GM12878 (cell line): ENCODE measurements at regions not wholly inside any gene's neighbourhood (a gene's known extent, or its start where the extent isn't known, plus 50 kb on each side); places are given as distances from the start of the nearest gene placed in this dataset.

Source experiments
- ATAC-seq: fragments of 200-7000 bp; cut with Tn5 transposase; 3 replicates; pipeline ENCODE4 v1.9.1; 2020; ENCODE audit warnings: mild to moderate bottlenecking, moderate library complexity
- BruUV-seq: library from RNA; stranded (reverse); fragments of 400-500 nt; replicated peaks from 2 replicates; lab custom pipeline; 2021; lab: Mats Ljungman, UMichigan
- CTCF ChIA-PET: fragments of 300-600 bp; sonication (Branson Sonifier 250); formaldehyde crosslinking; extraction: SDS; loops from one replicate; lab custom pipeline; 2021; ENCODE audit warnings: inconsistent platforms; lab: Yijun Ruan, JAX
- POLR2A ChIA-PET: fragments of 350-600 bp; formaldehyde crosslinking; extraction: SDS; loops from one replicate; lab custom pipeline; 2021; ENCODE audit warnings: inconsistent platforms; lab: Charles Lee
- RAD21 ChIA-PET: fragments of 300-600 bp; sonication (Branson Sonifier 250); formaldehyde crosslinking; loops from one replicate; lab custom pipeline; 2023; ENCODE audit warnings: antibody characterized with exemption; ENCODE audit not compliant: unreplicated experiment; lab: Charles Lee
- SMC1A ChIA-PET: fragments of 300-600 bp; sonication (Branson Sonifier 250); formaldehyde crosslinking; loops from one replicate; lab custom pipeline; 2023; ENCODE audit not compliant: unreplicated experiment, uncharacterized antibody; lab: Charles Lee
- DNase-seq: peaks from one replicate; pipeline ENCODE4 v3.0.0-alpha.2; 2011; ENCODE audit warnings: low read depth, low spot score
- FAIRE-seq: peaks from 3 replicates; lab custom pipeline; 2011; peaks lifted over from hg19 to GRCh38; lab: Jason Lieb, UNC
- H2AFZ ChIP-seq: 2 replicates; pipeline ENCODE4 v1.6.0; 2011; ENCODE audit warnings: low read depth, low read length, control low read depth; ENCODE audit not compliant: control insufficient read depth
- H3K27ac ChIP-seq: 2 replicates; pipeline ENCODE4 v1.5.1; 2011; ENCODE audit warnings: control low read depth; ENCODE audit not compliant: control insufficient read depth, insufficient read depth
- H3K27me3 ChIP-seq, 2 experiments: replicated peaks in 1 of 2; 2 replicates each; pipeline versions ENCODE4 v1.6.0 to v1.6.1; 2011; ENCODE audit warnings: low read length in 1 of 2; ENCODE audit not compliant: control insufficient read depth in 2 of 2, insufficient read depth in 2 of 2
- H3K36me3 ChIP-seq, 2 experiments: 2 replicates each; pipeline ENCODE4 v1.5.1; 2011; ENCODE audit warnings: low read length in 1 of 2; ENCODE audit not compliant: control insufficient read depth in 2 of 2, insufficient read depth in 2 of 2
- H3K4me1 ChIP-seq: 2 replicates; pipeline ENCODE4 v1.6.1; 2011; ENCODE audit warnings: mild to moderate bottlenecking, low read length, moderate library complexity, mixed read lengths; ENCODE audit not compliant: control insufficient read depth, insufficient read depth
- H3K4me2 ChIP-seq: 2 replicates; pipeline ENCODE4 v1.6.0; 2011; ENCODE audit warnings: control low read depth; ENCODE audit not compliant: control insufficient read depth, insufficient read depth
- H3K4me3 ChIP-seq: fragments of 200-600 bp; sonication (generic); 2 replicates; pipeline ENCODE4 v1.5.1; 2016
- H3K79me2 ChIP-seq: 2 replicates; pipeline ENCODE4 v1.6.0; 2011; ENCODE audit warnings: low read length; ENCODE audit not compliant: control insufficient read depth, insufficient read depth
- H3K9ac ChIP-seq: 2 replicates; pipeline ENCODE4 v1.8.0; 2011; ENCODE audit warnings: low read length, control low read depth, mixed read lengths; ENCODE audit not compliant: control insufficient read depth, insufficient read depth
- H3K9me3 ChIP-seq: replicated peaks from 3 replicates; pipeline ENCODE4 v1.5.1; 2011; ENCODE audit warnings: mild to moderate bottlenecking, low read length; ENCODE audit not compliant: control insufficient read depth, insufficient read depth
- H4K20me1 ChIP-seq: 2 replicates; pipeline ENCODE4 v1.6.0; 2011; ENCODE audit not compliant: control insufficient read depth, insufficient read depth
- ASH2L ChIP-seq: fragments of 300-600, 200-600 bp; sonication (generic); IDR thresholded peaks from 2 replicates; pipeline ENCODE4 v1.6.1; 2017; ENCODE audit warnings: low read depth, mild to moderate bottlenecking, borderline replicate concordance
- CHD2 ChIP-seq: IDR thresholded peaks from 2 replicates; pipeline ENCODE4 v1.6.1; 2011; ENCODE audit warnings: low read depth, low read length, improper control_type of control experiment, borderline replicate concordance
- E2F8 ChIP-seq: fragments of 450-650 bp; IDR thresholded peaks from 2 replicates; pipeline ENCODE4 v1.6.1; 2018; ENCODE audit warnings: mild to moderate bottlenecking, low read depth, moderate library complexity; ENCODE audit not compliant: partially characterized antibody
- HDAC2 ChIP-seq: fragments of 200-600 bp; sonication (generic); IDR thresholded peaks from 2 replicates; pipeline ENCODE4 v1.6.1; 2017
- MXI1 ChIP-seq: fragments of 150-350 bp; IDR thresholded peaks from 2 replicates; pipeline ENCODE4 v1.6.1; 2011; ENCODE audit warnings: low read depth, mild to moderate bottlenecking, inconsistent platforms, low read length, improper control_type of control experiment
- NR2C1 ChIP-seq: fragments of 450-650 bp; IDR thresholded peaks from 2 replicates; pipeline ENCODE4 v1.6.1; 2017; ENCODE audit warnings: antibody characterized with exemption, mild to moderate bottlenecking, moderate library complexity
- SIX5 ChIP-seq: IDR thresholded peaks from 2 replicates; pipeline ENCODE4 v1.6.1; 2011; ENCODE audit warnings: mild to moderate bottlenecking, low read depth, low read length, moderate library complexity; ENCODE audit not compliant: severe bottlenecking
- ZBTB11 ChIP-seq: fragments of 450-650 bp; formaldehyde crosslinking; IDR thresholded peaks from 2 replicates; pipeline ENCODE4 v1.5.0; 2022; ENCODE audit warnings: mild to moderate bottlenecking, missing genetic modification characterization
- ZNF217 ChIP-seq: fragments of 450-650 bp; IDR thresholded peaks from 2 replicates; pipeline ENCODE4 v1.6.1; 2017; ENCODE audit warnings: antibody characterized with exemption, mild to moderate bottlenecking
- WGBS: methylation state at CpG from one replicate; pipeline ENCODE4 v1.1.6; 2016; ENCODE audit warnings: low lambda C conversion rate; ENCODE audit not compliant: insufficient replicate concordance, insufficient coverage; ENCODE audit errors: missing lambda C conversion rate; 5-methylcytosine and 5-hydroxymethylcytosine counted together
- in situ Hi-C: fragments of 300-500 bp; cut with MboI; formaldehyde crosslinking; loops from 9 replicates; pipeline ENCODE4 v1.14.3; 2018; ENCODE audit warnings: mixed read lengths
- intact Hi-C: fragments of 100-400 bp; cut with micrococcal nuclease; formaldehyde crosslinking; loops from one replicate; pipeline ENCODE4 v1.14.2; 2022; ENCODE audit not compliant: unreplicated experiment

DNA sequence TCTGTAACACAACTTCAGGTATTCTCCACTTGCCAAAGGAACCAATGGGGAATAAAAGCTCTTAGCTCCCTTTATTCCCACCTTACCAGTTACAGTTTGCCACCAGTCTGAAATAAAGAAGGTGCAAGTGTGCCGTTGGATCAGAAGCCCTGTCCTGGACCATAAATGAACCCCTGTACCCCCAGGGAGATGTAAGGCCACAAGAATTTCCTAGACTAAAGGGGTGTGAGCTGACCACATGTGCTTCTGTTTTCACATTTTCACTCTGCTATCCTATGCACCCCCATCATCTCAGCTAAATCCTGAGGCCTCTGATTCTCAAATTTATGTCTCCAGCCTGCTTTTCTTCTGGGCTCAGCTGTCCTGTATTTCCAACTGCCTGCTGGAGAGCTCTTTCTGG, 221.2 kb downstream of the SPRY1 start (continued):
- no peak for TF ChIP-seq E2F8
- TF ChIP-seq ZBTB11: no peak
- TF ChIP-seq NR2C1: no peak
- no peak for TF ChIP-seq CHD2
- no peak for TF ChIP-seq ZNF217
- no peak for TF ChIP-seq ASH2L

- Histone ChIP-seq H3K27ac (no peak overlapping the region), H3K27me3 (no peaks in the 10 kb centered on the region; a peak in 2 of 4 replicates), H3K9ac (no peak overlapping the region), H3K79me2 (no peaks in the 10 kb centered on the region), H2AFZ (no peak overlapping the region), H3K4me3 (no peak overlapping the region), H3K4me2 (no peak overlapping the region), H3K9me3 (no peaks in the 10 kb centered on the region; the same call in 2 of the 3 replicates), H4K20me1 (no peaks in the 10 kb centered on the region), H3K36me3 (no peaks in the 10 kb centered on the region), H3K4me1 (no peaks in the 10 kb centered on the region)
- 0% methylated on average over 1 of the region's 1 CpG for WGBS
- in situ Hi-C loops (no loop called here), intact Hi-C loops (no loop called here)
- RAD21 ChIA-PET: interaction anchor here (1.5 to 1.6 kb wide), 2 partner anchors 30 to 219 kb away, joined by 3 read pairs; no protein-coding TSS in a partner anchor
- CTCF ChIA-PET: interaction anchor here (0.8 to 2.6 kb wide), 4 partner anchors 8 to 44 kb away, joined by 3 to 8 read pairs (median 4); no protein-coding TSS in a partner anchor
- ATAC-seq (no peak), DNase-seq (no peak), FAIRE-seq (no peak)
- POLR2A ChIA-PET: no interaction called here
- SMC1A ChIA-PET: interaction anchor here (0.9 to 2.4 kb wide), 6 partner anchors 12 to 228 kb away, joined by 3 to 15 read pairs (median 5); no protein-coding TSS in a partner anchor
- BruUV-seq: no TSS peak
- TF ChIP-seq HDAC2 (no peak), SIX5 (no peak), MXI1 (no peak)
Measured at GRCh38 chr4:123618606-123619005, 222.0 kb downstream of the SPRY1 start.
